ENCODE measurements at regions not wholly inside any gene's neighbourhood (a gene's known extent, or its start where the extent isn't known, plus 50 kb on each side); places are given as distances from the start of the nearest gene placed in this dataset.

DNA sequence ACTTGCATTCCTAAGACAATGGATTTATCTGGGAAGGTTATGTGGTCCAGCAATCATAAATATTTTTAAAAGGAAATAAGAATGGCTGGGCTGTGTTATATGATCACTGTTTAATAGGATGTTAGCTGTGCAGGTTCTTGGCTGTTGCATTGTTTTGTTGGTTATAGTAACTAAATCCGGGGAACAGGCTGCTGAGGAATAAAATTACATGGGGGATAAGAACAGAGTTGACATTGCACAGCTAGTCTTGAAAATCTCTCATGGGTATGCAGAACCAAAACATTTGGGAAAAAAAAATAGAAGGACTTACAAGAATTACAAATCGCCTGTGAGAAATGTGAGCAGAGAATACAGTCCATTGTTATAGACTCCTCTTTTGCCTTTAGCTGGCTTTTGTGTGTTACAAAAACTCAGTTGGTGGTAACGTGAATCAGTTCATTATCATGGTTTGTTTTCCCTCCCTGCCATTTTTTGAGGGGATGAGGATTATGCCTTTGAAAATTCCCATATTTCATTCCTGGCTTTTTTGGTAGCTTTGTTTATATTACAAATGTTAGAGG, 375.3 kb upstream of the DAB2 start:
- DNase-seq (ENCODE audit: low read depth) = no peak

DNA sequence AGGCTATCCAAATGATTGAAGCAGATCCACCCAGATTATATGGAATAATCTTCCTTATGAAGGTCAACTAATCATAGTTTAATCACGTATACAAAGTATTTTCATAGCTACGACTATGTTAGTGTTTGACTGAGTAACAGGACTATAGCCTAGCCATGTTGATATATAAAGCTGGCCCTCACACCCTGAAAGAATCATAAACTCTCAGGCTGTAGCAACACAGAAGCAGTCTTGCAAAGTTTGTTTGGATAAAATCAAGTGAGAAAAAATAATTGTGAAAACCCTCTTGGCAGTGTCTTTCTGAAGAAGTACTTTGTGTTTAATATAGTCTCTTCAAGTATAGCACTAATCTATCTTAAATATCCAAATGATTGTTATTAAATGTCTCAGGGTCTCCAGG, 374.5 kb upstream of the DAB2 start:
- DNase-seq (ENCODE audit: low read depth) = no peak

DNA sequence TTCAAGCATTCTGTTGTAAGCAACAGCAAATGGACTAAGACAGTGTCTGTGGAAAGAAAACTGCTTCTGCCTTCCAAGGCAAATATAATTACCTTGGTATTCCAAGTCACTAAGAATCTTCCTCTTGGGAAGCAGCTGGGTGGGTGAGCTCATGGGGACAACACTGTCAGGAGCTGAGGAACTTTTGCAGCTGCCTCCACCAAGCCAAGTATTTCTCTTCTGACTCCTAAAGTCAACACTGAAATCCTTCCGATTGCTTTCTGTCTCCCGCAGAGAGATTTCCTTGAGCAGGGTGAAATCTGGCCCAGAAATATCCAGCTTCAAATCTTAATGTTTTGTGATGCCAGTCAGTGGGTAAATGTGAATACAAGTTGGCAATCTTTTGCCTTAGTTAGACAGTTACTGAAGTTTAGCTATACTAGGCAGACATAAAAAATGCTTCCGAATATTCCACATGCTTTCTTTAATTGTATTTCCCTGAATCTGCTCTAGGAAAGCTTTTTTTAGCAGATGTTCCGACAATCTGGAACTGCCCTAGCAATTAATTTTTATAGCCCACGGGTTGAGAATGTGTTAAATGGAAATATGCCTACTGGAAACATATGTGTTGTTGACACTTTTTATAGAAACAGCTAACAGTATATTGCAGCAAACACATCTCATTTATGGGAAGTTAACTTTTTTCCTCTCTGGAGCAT, 369.9 kb upstream of the DAB2 start:
- no peak for DNase-seq (ENCODE audit: low read depth)

DNA sequence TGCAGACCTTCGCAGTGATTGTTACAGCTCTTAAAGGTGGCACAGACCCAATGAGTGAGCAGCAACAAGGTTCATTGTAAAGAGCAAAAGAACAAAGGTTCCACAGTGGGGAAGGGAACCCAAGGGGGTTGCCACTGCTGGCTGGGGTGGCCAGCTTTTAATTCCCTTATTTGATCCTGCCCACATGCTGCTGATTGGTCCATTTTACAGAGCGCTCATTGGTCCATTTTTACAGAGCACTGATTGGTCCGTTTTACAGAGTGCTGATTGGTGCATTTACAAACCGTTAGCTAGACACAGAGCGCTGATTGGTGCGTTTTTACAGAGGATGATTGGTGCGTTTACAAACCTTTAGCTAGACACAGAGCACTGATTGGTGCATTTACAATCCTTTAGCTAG, 360.6 kb upstream of the DAB2 start:
- no peak for DNase-seq (ENCODE audit: low read depth)

DNA sequence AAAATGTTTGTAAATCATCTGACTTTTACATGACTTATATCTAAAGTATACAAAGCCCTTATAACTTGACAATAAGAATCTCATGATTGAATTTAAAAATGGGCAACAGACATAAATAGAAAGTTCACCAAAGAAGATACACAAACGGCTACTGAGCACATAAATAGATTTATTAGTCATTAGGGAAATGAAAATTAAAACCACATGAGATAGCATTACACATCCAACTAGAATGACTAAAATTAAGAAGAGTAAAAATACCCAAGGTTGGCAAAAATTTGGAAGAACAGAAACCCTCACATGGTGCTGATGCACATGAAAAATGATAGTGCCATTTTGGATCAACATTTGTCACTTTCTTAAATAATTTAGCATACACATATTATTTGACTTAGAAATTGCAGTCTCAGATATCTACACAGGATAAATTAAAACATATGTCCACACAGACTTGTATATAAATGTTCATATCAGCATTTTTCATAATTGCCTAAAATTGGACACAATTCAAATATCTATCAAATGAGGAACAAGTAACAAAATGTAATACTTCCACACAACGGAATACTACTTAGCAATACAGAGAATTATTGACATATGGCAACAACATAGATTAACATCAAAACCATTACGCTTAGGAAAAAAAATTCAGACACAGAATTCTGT, 359.1 kb upstream of the DAB2 start:
- DNase-seq (ENCODE audit: low read depth) = no peak

DNA sequence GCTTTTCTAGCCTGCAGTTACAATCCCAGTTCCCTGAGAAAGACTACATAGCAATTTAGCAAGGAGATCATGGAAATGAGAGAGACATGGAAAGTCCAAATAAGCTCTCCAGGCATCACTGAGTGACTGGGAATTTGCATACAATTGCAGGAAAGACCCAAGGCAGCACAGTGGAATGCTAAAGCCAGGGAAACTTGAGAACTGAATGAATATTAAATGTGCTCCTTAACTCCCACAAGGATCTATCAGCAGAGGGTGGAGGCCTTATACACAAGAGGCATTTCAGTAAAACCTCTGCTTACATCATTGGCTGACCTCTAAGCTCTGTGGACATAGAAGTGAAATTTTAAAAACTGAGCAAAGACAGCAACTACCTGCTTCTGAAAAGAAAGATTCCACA, 355.6 kb upstream of the DAB2 start:
- DNase-seq (ENCODE audit: low read depth) = no peak

DNA sequence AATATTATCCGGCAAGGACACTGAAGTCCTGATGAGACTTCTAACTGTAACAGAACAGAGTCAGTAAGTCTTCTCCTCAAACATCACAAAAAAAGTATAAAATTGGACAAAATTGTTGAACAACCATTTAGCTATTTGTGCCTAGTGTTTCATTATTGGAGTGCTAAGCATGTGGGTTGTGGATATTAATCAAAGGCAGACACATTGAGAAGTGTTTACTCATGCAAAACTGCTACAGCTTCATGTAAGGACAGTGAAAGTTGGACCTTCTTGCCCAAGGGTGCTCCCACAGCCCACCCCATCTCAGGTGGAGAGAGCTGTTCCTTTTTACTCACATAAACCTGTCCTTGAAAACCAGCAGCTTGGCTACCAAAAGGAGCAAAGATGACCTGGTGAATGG, 355.1 kb upstream of the DAB2 start:
- DNase-seq (ENCODE audit: low read depth) = no peak

DNA sequence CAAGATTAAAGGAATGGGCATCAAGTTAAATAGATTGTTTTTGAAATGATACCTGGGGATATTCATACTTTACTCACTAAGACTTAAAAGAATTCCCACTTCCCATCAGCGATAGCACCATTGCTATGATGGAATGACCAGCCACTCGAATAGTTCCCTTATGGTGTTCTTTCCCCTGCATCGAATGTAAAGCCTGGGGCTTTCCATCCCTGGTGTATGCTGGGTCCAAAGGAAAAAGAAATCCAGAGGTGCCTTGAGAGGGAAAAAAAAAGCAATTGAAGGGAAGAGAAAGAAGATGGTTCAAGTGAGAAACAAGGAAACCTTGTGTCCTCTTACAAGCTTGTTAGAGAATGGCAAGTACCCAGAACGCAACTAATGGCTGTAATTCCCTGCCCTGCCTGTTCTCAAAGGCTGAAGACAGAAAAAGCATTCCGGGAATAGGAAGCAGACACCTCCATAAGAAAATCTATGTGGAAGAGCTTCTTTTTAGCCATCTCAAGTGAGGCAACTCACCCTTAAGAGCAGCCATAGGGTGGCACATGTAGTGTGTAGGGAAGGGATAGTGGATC, 351.1 kb upstream of the DAB2 start:
- no peak for DNase-seq (ENCODE audit: low read depth)

DNA sequence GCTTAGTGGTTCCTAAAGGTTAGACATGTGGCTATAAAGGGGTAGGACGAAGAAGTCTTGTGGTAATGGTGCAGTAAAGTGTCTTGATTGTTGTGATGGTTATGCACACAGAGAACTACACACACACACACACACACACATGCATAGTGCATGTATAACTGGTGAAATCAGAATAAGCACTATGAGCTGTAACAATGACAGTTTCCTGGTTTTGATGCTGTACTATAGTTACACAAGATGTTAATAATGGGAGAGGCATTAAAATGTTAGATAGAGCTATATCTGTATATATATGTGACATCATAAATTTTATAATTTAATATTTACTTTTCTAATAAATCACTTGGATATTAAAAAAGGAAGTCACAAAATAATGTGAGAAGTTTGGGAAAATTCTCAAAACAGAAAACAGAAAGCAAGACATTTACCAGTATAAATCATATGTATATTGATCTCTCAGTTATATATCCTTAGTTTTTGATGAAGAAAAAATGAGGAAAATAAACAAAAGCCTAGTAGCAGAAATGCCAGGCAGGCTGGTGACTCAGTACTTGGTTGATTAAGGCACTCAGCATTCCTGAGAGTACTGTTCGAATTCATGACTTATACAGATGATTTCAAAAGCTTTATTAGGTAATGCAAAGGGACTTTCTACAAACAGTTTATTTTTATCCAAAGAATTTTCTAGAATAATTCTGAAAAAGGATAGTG, 350.5 kb upstream of the DAB2 start:
- no peak for DNase-seq (ENCODE audit: low read depth)

DNA sequence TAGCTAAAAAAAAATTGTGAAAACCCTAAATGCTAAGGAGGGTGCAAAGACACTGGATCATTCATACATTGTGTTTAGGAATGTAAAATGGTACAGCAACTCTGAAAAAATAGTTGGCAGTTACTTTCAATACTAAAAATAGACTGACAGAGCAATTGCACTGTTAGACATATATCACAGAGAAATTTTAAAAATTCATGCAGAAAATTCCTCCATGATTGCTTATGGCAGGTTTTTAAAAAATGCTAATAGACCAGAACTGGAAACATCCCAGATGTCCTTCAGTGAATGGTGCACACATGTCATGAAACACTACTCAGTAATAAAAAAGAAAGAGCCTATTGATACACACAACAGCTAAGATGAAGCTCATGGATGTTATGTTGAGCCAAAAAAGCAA, 349.8 kb upstream of the DAB2 start:
- DNase-seq (ENCODE audit: low read depth) = no peak

DNA sequence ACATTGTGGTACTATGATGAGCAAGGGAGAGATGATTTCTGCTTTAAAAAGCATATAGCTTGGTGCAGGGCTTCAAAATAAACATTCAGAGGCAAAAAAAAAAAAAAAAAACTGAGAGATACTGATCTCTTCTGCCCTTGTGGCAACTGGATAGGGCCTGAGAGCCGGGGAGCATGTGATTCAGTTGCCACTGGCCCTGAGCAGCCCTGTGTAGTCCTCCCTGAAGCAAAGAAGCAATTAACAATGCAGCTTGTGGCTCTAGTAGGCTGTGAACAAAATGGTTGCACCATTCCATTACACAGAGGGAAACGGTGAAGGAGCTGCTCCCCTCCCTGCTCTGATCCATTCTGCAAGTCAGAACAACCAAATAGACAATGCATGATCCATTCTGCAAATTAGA, 347.5 kb upstream of the DAB2 start:
- no peak for DNase-seq (ENCODE audit: low read depth)

DNA sequence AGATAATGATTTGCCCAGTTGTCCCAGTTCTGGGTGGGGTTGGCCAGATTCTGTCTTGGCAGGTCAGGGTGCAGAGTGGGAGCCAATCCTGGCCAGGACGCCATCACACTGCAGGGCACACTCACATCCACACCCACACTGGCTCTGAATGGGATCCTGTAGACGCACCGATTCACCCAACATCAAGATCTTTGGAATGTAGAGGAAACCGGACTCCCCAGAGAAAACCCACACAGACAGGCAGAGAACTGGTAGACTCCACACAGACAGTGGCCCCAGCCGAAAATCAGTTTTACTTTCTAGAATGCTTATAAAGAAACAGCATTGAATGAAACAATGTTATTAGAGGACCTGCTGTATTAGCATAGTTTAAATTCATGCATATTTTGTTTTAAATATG, 343.1 kb upstream of the DAB2 start:
- no peak for DNase-seq (ENCODE audit: low read depth)

DNA sequence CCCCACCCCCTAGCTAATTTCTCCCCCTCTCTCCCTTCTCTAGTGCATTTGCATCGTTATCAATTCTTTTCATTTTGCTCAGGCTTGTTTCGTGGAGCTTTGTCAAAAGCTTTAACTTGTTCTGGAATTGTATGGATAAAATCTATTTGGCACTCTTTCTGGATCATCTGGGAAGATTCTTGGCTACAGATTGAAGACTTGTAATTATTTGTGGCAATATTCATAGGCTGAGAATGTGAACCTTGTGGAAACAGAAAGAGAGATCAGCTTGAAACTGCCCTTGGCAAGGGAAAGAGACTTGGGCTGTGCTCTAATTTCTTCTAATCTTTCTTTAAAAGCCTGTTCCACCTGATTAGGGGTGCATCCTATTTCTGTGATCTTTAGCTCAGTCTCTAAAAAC, 340.6 kb upstream of the DAB2 start:
- DNase-seq (ENCODE audit: low read depth) = no peak

DNA sequence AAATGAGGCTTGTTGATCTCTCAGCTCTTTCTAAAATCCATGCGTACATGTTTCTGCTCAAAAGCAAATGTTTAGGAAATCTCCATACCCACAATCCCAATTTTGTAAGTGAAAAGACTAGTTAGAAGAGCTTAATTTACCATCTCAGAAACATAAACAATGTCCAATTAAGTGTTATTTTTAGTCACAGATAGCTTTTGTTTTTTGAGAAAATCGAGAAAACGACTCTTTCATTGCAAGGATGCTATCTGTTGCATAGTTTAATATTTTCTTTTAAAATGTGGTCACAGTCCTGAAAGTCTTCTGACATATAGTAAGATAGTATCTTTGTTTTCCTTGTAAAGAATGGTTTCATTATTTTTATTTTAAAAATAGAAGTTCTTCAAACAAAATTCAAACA, 338.0 kb upstream of the DAB2 start:
- no peak for DNase-seq (ENCODE audit: low read depth)

DNA sequence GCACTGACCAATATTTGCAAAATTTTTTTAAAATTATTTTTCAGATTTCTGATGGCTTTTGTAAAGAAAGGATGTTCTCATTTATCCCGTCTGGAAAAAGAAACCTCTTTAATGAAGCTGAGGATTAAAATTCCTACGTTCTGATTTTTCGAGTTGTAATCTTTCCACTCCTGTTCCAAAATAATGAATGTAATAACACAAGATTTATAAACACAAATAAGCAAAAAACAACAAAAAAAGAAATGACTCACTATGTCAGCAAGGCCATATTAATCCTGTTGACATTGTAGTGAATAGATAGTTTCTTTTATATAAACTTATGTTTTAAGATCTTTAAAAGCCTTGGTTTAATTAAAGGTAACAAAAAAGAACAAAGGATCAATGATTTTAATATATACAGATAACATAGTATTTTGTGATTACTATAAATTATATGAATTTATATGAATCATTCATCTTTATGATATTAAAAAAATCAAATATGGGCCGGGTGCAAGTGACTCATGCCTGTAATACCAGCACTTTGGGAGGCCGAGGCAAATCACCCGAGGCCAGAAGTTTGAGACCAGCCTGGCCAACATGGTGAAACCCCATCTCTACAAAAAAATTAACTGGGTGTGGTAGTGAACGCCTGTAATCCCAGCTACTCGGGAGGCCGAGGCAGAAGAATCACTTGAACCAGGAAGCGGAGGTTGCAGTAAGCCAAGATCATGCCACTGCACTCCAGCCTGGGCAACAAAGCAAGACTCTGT, 336.6 kb upstream of the DAB2 start:
- no peak for DNase-seq (ENCODE audit: low read depth)

DNA sequence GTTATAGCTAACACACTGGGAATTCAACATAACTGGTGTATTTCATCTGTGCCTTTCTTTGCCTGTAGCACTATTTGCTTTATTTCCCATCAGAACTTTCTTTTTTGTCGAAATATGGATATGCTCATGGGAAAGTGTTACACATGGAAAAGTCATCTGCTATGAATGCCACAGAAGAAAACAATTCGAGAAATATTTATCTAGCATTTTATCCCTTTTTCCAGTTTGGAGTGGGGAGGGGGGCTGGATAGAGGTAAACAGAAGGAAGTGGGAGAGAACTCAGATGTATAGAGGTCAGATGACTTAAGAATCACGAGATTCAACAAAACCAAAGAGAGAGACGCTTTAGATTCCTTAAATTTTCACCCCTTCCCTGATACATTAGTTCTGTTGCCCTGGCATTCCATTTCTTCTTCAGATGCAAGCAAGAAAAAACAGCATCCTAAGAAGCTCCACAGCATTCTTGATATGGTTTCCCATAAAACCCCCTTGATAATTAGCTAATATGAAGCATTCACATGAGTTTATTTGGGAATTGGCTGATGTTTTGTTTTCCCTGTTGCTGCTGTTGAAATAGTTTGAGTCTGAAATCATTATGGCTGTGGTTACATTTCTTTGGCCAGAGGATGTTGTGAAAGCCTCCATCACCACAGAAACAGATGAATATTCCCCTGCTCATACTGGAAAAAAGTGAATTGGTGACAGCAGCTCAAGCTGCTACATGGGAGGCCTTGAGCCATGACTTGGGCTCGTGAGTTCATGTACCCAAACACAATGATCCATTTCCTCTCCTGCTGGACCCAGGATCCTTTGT, 335.8 kb upstream of the DAB2 start:
- DNase-seq (ENCODE audit: low read depth) = no peak

DNA sequence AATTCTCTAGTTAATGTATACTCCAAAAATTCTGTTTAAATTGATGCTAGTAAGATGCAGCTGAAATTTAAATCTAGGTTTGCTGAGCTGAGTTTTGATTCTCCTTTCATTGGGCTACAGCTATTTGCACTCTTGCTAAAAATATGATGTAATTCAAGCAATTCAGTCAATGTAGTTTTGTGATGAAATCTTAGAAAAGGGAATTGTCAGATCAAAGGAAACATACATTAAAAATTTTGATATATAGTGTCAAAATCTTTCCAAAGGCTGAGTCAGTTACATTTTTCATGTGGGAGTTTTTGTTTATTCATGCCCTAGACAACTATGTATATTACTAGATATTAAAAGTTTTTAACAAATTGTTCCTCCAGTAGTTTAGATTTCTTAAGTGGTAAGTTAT, 334.9 kb upstream of the DAB2 start:
- no peak for DNase-seq (ENCODE audit: low read depth)

DNA sequence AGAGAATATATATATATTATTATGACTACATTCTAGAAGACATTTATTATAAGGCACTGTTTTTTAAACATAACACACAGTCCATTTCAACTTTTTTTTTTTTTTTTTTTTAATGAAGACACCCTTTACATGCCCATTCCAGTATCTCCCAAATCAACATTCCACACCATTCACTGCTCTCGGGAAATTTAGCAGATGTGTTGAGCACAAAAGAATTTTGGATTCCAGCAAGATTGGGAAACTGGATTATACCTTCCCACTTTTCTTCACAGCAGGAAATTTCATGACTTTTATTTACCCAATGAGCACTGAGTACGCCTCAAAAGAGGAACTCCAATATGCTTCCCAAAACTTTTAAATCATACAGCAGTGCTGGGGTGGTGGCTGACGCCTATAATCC, 333.6 kb upstream of the DAB2 start:
- no peak for DNase-seq (ENCODE audit: low read depth)

DNA sequence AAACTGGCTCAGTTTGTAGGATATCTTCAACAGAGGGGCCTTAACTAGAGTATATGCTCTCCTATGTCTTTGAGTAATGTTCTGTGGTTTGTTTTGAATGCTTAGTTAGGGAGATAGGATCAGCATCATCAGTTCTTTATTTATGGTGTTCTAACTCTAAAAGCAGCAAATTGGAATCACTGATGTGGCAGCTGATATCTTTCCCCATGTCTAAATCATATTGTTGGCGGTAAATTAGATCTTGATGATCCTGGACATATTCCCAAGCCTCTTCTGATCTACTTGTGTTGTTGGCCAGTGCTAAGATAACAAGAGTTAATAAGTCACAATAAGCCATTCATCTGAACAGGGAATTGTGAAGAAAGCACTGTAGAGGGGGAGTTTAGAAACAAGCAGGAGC, 332.4 kb upstream of the DAB2 start:
- no peak for DNase-seq (ENCODE audit: low read depth)

DNA sequence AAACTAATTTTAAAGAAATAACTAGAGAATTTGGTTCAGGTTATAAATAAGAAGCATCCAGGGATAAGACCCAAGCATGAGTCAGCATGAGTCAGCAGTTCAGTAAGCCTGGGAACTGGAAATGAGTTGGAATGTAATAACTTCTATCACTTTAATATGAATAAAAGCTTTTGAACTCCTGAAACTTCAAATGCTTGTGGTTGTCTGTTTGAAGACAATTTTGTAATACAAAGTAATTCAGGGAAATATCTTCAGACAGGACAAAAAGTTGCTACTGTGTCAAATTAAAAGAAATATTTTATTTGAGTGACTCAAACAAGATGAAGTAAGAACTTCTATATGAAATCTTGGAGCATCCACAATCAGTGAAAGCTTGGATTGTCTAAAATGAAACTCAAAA, 331.2 kb upstream of the DAB2 start:
- DNase-seq (ENCODE audit: low read depth) = no peak

DNA sequence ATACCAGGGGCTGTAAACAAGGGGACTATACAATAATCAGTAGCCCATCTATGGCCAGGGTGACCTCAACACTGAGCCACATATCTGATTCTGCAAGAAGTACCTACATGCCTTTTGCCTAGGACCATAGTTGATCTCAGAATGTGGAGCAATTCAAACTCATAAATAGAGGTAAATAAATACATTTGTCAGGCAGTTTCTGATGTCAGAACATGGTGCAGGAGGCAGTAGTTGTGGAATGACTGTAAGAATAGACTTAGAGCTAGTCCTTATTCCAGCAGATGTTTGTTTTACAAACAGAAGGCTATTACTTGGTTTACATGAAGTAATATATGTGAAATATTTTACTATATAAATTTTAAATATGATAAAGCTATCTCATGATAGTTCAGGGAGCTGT, 330.7 kb upstream of the DAB2 start:
- DNase-seq (ENCODE audit: low read depth) = no peak
